H9 (cell line): ENCODE measurements at regions not wholly inside any gene's neighbourhood (a gene's known extent, or its start where the extent isn't known, plus 50 kb on each side); places are given as distances from the start of the nearest gene placed in this dataset.
A peak's percentile ranks its signal among the peaks of the same experiment; 100 is the strongest.

Experiments
- DNase-seq: peaks from one replicate; pipeline ENCODE4 v3.0.0-alpha.2; 2017
- H2AFZ ChIP-seq: one replicate; pipeline ENCODE4 v1.6.1; 2013; ENCODE audit warnings: mild to moderate bottlenecking, low read length, control low read depth, moderate library complexity
- H2AK5ac ChIP-seq: 2 replicates; pipeline ENCODE4 v1.6.1; 2013; ENCODE audit warnings: low read length, control low read depth, mixed read lengths; ENCODE audit not compliant: insufficient read length
- H2BK120ac ChIP-seq: one replicate; pipeline ENCODE4 v1.6.1; 2013; ENCODE audit warnings: low read depth, mild to moderate bottlenecking, low read length, control low read depth, inconsistent platforms; ENCODE audit not compliant: poor library complexity, severe bottlenecking
- H2BK12ac ChIP-seq: 2 replicates; pipeline ENCODE4 v1.6.1; 2013; ENCODE audit warnings: low read length, control low read depth, mixed read lengths, low read depth; ENCODE audit not compliant: insufficient read length
- H2BK15ac ChIP-seq: 2 replicates; pipeline ENCODE4 v1.6.1; 2013; ENCODE audit warnings: low read depth, low read length, control low read depth
- H2BK20ac ChIP-seq: one replicate; pipeline ENCODE4 v1.6.1; 2013; ENCODE audit warnings: low read depth, mild to moderate bottlenecking, low read length, control low read depth, inconsistent platforms; ENCODE audit not compliant: poor library complexity, severe bottlenecking
- H2BK5ac ChIP-seq: 2 replicates; pipeline ENCODE4 v1.6.1; 2013; ENCODE audit warnings: low read length, control low read depth, mixed read lengths; ENCODE audit not compliant: insufficient read length
- H3K14ac ChIP-seq: 2 replicates; pipeline ENCODE4 v1.6.1; 2013; ENCODE audit warnings: low read length, control low read depth; ENCODE audit not compliant: insufficient read depth
- H3K18ac ChIP-seq: 2 replicates; pipeline ENCODE4 v1.6.1; 2013; ENCODE audit warnings: low read depth, mild to moderate bottlenecking, mixed read lengths, low read length, control low read depth; ENCODE audit not compliant: insufficient read length
- H3K23ac ChIP-seq: 2 replicates; pipeline ENCODE4 v1.6.1; 2013; ENCODE audit warnings: low read length, control low read depth, mixed read lengths, low read depth; ENCODE audit not compliant: insufficient read length
- H3K23me2 ChIP-seq: 2 replicates; pipeline ENCODE4 v1.6.1; 2013; ENCODE audit warnings: low read depth, mild to moderate bottlenecking, mixed read lengths, low read length, control low read depth; ENCODE audit not compliant: insufficient read length, poor library complexity, severe bottlenecking
- H3K27ac ChIP-seq: 2 replicates; pipeline ENCODE4 v1.5.1; 2013; ENCODE audit warnings: low read length, control low read depth, mixed read lengths, low read depth; ENCODE audit not compliant: insufficient read length
- H3K27me3 ChIP-seq: 2 replicates; pipeline ENCODE4 v1.6.1; 2013; ENCODE audit warnings: low read length, control low read depth, inconsistent platforms; ENCODE audit not compliant: insufficient read depth
- H3K4ac ChIP-seq: 2 replicates; pipeline ENCODE4 v1.6.1; 2013; ENCODE audit warnings: low read depth, mild to moderate bottlenecking, control low read depth, inconsistent platforms, low read length, moderate library complexity
- H3K4me1 ChIP-seq: 2 replicates; pipeline ENCODE4 v1.6.1; 2013; ENCODE audit warnings: low read length, control low read depth, inconsistent platforms; ENCODE audit not compliant: insufficient read depth
- H3K4me2 ChIP-seq: 2 replicates; pipeline ENCODE4 v1.6.1; 2013; ENCODE audit warnings: low read length, control low read depth, mixed read lengths; ENCODE audit not compliant: insufficient read length, insufficient read depth
- H3K56ac ChIP-seq: 2 replicates; pipeline ENCODE4 v1.6.1; 2013; ENCODE audit warnings: low read depth, mild to moderate bottlenecking, mixed read lengths, low read length, control low read depth; ENCODE audit not compliant: insufficient read length
- H3K79me1 ChIP-seq: 2 replicates; pipeline ENCODE4 v1.6.1; 2013; ENCODE audit warnings: low read depth, mild to moderate bottlenecking, moderate library complexity, low read length, control low read depth, inconsistent platforms; ENCODE audit not compliant: insufficient read depth, poor library complexity, severe bottlenecking
- H3K79me2 ChIP-seq: 2 replicates; pipeline ENCODE4 v1.6.1; 2013; ENCODE audit warnings: low read length, control low read depth, inconsistent platforms; ENCODE audit not compliant: insufficient read depth
- H3K9ac ChIP-seq: 2 replicates; pipeline ENCODE4 v1.6.1; 2013; ENCODE audit warnings: low read length, control low read depth, mixed read lengths; ENCODE audit not compliant: insufficient read length; ENCODE audit errors: extremely low read depth
- H3K9me3 ChIP-seq: one replicate; pipeline ENCODE4 v1.6.1; 2013; ENCODE audit warnings: low read depth, low read length, inconsistent platforms; ENCODE audit not compliant: control insufficient read depth
- H3T11ph ChIP-seq: one replicate; pipeline ENCODE4 v1.6.1; 2013; ENCODE audit warnings: mild to moderate bottlenecking, low read length, control low read depth, inconsistent platforms
- H4K20me1 ChIP-seq: one replicate; pipeline ENCODE4 v1.6.1; 2013; ENCODE audit not compliant: control insufficient read depth, insufficient read length, insufficient read depth
- H4K5ac ChIP-seq: 2 replicates; pipeline ENCODE4 v1.6.1; 2013; ENCODE audit warnings: low read depth, mild to moderate bottlenecking, mixed read lengths, low read length, control low read depth; ENCODE audit not compliant: insufficient read length
- H4K8ac ChIP-seq: replicated peaks from 2 replicates; pipeline ENCODE4 v1.6.1; 2013; ENCODE audit warnings: low read length, control low read depth, mixed read lengths, low read depth; ENCODE audit not compliant: insufficient read length
- H4K91ac ChIP-seq: 2 replicates; pipeline ENCODE4 v1.6.1; 2013; ENCODE audit warnings: low read depth, mild to moderate bottlenecking, moderate library complexity, mixed read lengths, low read length, control low read depth; ENCODE audit not compliant: insufficient read length
- H3K27ac Mint-ChIP-seq, 3 experiments: 2 replicates in 2 of 3; 3 replicates in 1 of 3; pipeline ENCODE4 v1.8.0; 2020 to 2021; ENCODE audit warnings: mixed read lengths in 3 of 3, mild to moderate bottlenecking in 1 of 3, moderate library complexity in 1 of 3
- H3K27me3 Mint-ChIP-seq: 2 replicates; pipeline ENCODE4 v1.8.0; 2021; ENCODE audit warnings: low read depth, mild to moderate bottlenecking, moderate library complexity, mixed read lengths
- H3K36me3 Mint-ChIP-seq, 3 experiments: 2 replicates in 2 of 3; 3 replicates in 1 of 3; pipeline ENCODE4 v1.8.0; 2020 to 2021; ENCODE audit warnings: low read depth in 3 of 3, mixed read lengths in 3 of 3; ENCODE audit not compliant: insufficient read depth in 1 of 3
- H3K4me1 Mint-ChIP-seq, 2 experiments: 2 replicates each; pipeline ENCODE4 v1.8.0; 2020; ENCODE audit warnings: mixed read lengths in 2 of 2
- H3K4me3 Mint-ChIP-seq, 2 experiments: 2 replicates in 1 of 2; 3 replicates in 1 of 2; pipeline ENCODE4 v1.8.0; 2020 to 2021; ENCODE audit warnings: mild to moderate bottlenecking in 2 of 2, mixed read lengths in 2 of 2, moderate library complexity in 1 of 2
- H3K9me3 Mint-ChIP-seq, 2 experiments: 2 replicates in 1 of 2; 3 replicates in 1 of 2; pipeline ENCODE4 v1.8.0; 2020; ENCODE audit warnings: mild to moderate bottlenecking in 2 of 2, mixed read lengths in 2 of 2, moderate library complexity in 1 of 2
- WGBS: extraction: QIAGEN DNeasy Blood & Tissue Kit; methylation state at CpG from one replicate; pipeline ENCODE4 v1.1.7; 2013; ENCODE audit warnings: missing lambda C conversion rate, low lambda C conversion rate, mixed read lengths; ENCODE audit not compliant: insufficient read length; ENCODE audit errors: extremely low coverage; 5-methylcytosine and 5-hydroxymethylcytosine counted together
- TF ChIP-seq, protein P1 (sequence below): fragments of 200-600 bp; sonication (generic); conservative IDR thresholded peaks from 3 replicates; pipeline ENCODE4 v1.8.0; 2021; ENCODE audit warnings: antibody characterized with exemption, mild to moderate bottlenecking

GRCh38 chr2:101625387-101625786, 72.1 kb upstream of the MAP4K4 start:
- no peak overlapping the region for H4K91ac ChIP-seq
- no peak overlapping the region for H3K4ac ChIP-seq
- H2BK15ac ChIP-seq: no peak overlapping the region
- no peaks in the 10 kb centered on the region for H4K20me1 ChIP-seq
- H3K4me2 ChIP-seq: no peak overlapping the region
- H3K9ac ChIP-seq: no peak overlapping the region
- no peak overlapping the region for H2AK5ac ChIP-seq
- no peaks in the 10 kb centered on the region for H3K27me3 Mint-ChIP-seq
- peak overlapping the region in 1 of 3 experiments; percentile 32; a peak in 2 of 7 replicates for H3K27ac Mint-ChIP-seq
- peaks cover 0 to 4% of the 10 kb centered on the region in 2 experiments; a peak in 1 of 5 replicates for H3K9me3 Mint-ChIP-seq
- H2BK5ac ChIP-seq: no peak overlapping the region
- no peaks in the 10 kb centered on the region for H3K23me2 ChIP-seq
- no peak overlapping the region for H2BK12ac ChIP-seq
- H3K56ac ChIP-seq: no peak overlapping the region
- no peak overlapping the region for H2AFZ ChIP-seq
- no peaks in the 10 kb centered on the region for H3K27me3 ChIP-seq
- no peaks in the 10 kb centered on the region for H3K79me2 ChIP-seq
- peak overlapping the region; percentile 41 for H4K5ac ChIP-seq
- no peak overlapping the region for H3K27ac ChIP-seq
- no peaks in the 10 kb centered on the region for H3K79me1 ChIP-seq
- H3K36me3 Mint-ChIP-seq: peaks cover 0 to 6% (median 4%) of the 10 kb centered on the region in 3 experiments; a peak in 2 of 7 replicates
- H3K4me3 Mint-ChIP-seq: no peak overlapping the region
- H3K9me3 ChIP-seq: no peaks in the 10 kb centered on the region
- no CpG with 5 or more reads among the region's 7 CpGs for WGBS
- peaks cover 17 to 29% of the 10 kb centered on the region in 2 experiments for H3K4me1 Mint-ChIP-seq
- H3K18ac ChIP-seq: no peak overlapping the region
- peak overlapping the region; percentile 84 for H2BK120ac ChIP-seq
- no peak for DNase-seq
- H3K14ac ChIP-seq: no peak overlapping the region
- TF ChIP-seq, protein P1, sequence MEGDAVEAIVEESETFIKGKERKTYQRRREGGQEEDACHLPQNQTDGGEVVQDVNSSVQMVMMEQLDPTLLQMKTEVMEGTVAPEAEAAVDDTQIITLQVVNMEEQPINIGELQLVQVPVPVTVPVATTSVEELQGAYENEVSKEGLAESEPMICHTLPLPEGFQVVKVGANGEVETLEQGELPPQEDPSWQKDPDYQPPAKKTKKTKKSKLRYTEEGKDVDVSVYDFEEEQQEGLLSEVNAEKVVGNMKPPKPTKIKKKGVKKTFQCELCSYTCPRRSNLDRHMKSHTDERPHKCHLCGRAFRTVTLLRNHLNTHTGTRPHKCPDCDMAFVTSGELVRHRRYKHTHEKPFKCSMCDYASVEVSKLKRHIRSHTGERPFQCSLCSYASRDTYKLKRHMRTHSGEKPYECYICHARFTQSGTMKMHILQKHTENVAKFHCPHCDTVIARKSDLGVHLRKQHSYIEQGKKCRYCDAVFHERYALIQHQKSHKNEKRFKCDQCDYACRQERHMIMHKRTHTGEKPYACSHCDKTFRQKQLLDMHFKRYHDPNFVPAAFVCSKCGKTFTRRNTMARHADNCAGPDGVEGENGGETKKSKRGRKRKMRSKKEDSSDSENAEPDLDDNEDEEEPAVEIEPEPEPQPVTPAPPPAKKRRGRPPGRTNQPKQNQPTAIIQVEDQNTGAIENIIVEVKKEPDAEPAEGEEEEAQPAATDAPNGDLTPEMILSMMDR: no peak
- H3K4me1 ChIP-seq: peaks cover 4% of the 10 kb centered on the region; the same call in 1 of the 2 replicates
- no peak overlapping the region for H4K8ac ChIP-seq
- no peak overlapping the region for H3K23ac ChIP-seq
- no peak overlapping the region for H2BK20ac ChIP-seq
- no peak overlapping the region for H3T11ph ChIP-seq
